MM.1S (cell line): ENCODE measurements at regions not wholly inside any gene's neighbourhood (a gene's known extent, or its start where the extent isn't known, plus 50 kb on each side); places are given as distances from the start of the nearest gene placed in this dataset.

ENCODE experiments used
- DNase-seq: peaks from one replicate; pipeline ENCODE4 v3.0.0-alpha.2; 2015
- H2AFZ ChIP-seq: fragments of 300-600 bp; sonication (generic); 2 replicates; pipeline ENCODE4 v1.6.0; 2016; ENCODE audit warnings: antibody characterized with exemption, low read length
- H3F3A ChIP-seq: fragments of 300-600 bp; sonication (generic); 2 replicates; pipeline ENCODE4 v1.6.1; 2016; ENCODE audit warnings: mild to moderate bottlenecking, antibody characterized with exemption, low read length, moderate library complexity, mixed read lengths; ENCODE audit not compliant: insufficient read depth
- H3K27ac ChIP-seq: fragments of 300-600 bp; sonication (generic); 2 replicates; pipeline ENCODE4 v1.5.1; 2016; ENCODE audit warnings: mild to moderate bottlenecking, low read length
- H3K27me3 ChIP-seq: fragments of 300-600 bp; sonication (generic); replicated peaks from 2 replicates; pipeline ENCODE4 v1.6.0; 2016; ENCODE audit warnings: low read length; ENCODE audit not compliant: insufficient read depth
- H3K36me3 ChIP-seq: fragments of 300-600 bp; sonication (generic); replicated peaks from 2 replicates; pipeline ENCODE4 v1.6.1; 2016; ENCODE audit warnings: mild to moderate bottlenecking, low read length, mixed read lengths; ENCODE audit not compliant: insufficient read depth
- H3K4me1 ChIP-seq: fragments of 300-600 bp; sonication (generic); 2 replicates; pipeline ENCODE4 v1.6.1; 2016; ENCODE audit warnings: low read length, mixed read lengths
- H3K4me2 ChIP-seq: fragments of 300-600 bp; sonication (generic); 2 replicates; pipeline ENCODE4 v1.6.0; 2016; ENCODE audit warnings: low read depth, low read length
- H3K4me3 ChIP-seq: fragments of 300-600 bp; sonication (generic); 2 replicates; pipeline ENCODE4 v1.5.1; 2016; ENCODE audit warnings: low read length, mixed read lengths
- H3K79me2 ChIP-seq: fragments of 300-600 bp; sonication (generic); 2 replicates; pipeline ENCODE4 v1.6.1; 2016; ENCODE audit warnings: mixed run types, low read length, mixed read lengths
- H3K9ac ChIP-seq: fragments of 300-600 bp; sonication (generic); 2 replicates; pipeline ENCODE4 v1.6.1; 2016; ENCODE audit warnings: low read length, mixed read lengths
- H3K9me2 ChIP-seq: fragments of 300-600 bp; sonication (generic); replicated peaks from 2 replicates; pipeline ENCODE4 v1.6.1; 2016; ENCODE audit warnings: mild to moderate bottlenecking, low read length, mixed read lengths; ENCODE audit not compliant: insufficient read depth
- H3K9me3 ChIP-seq: fragments of 300-600 bp; sonication (generic); replicated peaks from 2 replicates; pipeline ENCODE4 v1.6.1; 2016; ENCODE audit warnings: mild to moderate bottlenecking, low read length, mixed read lengths; ENCODE audit not compliant: insufficient read depth
- H4K20me1 ChIP-seq: fragments of 300-600 bp; sonication (generic); 2 replicates; pipeline ENCODE4 v1.6.1; 2016; ENCODE audit warnings: mild to moderate bottlenecking, low read length, moderate library complexity, mixed read lengths; ENCODE audit not compliant: insufficient read depth
- EZH2 ChIP-seq: fragments of 300-600 bp; sonication (generic); optimal IDR thresholded peaks from 2 replicates; pipeline ENCODE3; 2017; ENCODE audit warnings: low read depth, mild to moderate bottlenecking, antibody characterized with exemption, low read length, mixed read lengths
- EZH2phosphoT487 ChIP-seq: fragments of 300-600 bp; sonication (generic); IDR thresholded peaks from 2 replicates; pipeline ENCODE4 v1.6.1; 2018; ENCODE audit warnings: antibody characterized with exemption, low read length
- TF ChIP-seq, protein P1 (sequence below): fragments of 300-600 bp; sonication (generic); IDR thresholded peaks from 2 replicates; pipeline ENCODE4 v1.5.1; 2016; ENCODE audit warnings: antibody characterized with exemption, low read length, mixed read lengths

DNA sequence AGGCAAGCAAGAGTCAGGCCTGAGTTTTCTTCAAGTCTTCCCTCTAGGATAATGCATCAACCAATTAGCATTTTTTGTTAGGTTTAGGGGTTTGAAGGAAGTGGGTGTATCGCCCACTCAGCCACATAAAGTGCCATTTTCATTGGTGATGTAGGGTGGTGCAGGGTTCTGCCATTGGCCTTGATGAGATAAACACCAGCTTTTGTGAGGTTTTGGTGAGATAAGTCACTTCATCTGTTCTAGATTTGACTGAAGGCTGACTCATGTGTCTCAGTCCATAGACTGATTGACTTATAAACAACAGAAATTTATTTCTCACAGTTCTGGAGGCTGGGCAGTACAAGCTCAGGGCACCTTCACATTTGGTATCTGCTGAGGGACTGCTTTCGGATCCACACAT lies 84.5 kb upstream of the C3orf80 start:
- Histone ChIP-seq H3K27me3 (no peaks in the 10 kb centered on the region), H3K9me2 (no peaks in the 10 kb centered on the region), H3K27ac (no peak overlapping the region), H3K4me1 (no peaks in the 10 kb centered on the region), H4K20me1 (no peaks in the 10 kb centered on the region), H3K9me3 (no peaks in the 10 kb centered on the region), H2AFZ (no peak overlapping the region), H3F3A (no peaks in the 10 kb centered on the region), H3K4me2 (no peak overlapping the region), H3K4me3 (no peak overlapping the region), H3K36me3 (no peaks in the 10 kb centered on the region), H3K9ac (no peak overlapping the region), H3K79me2 (no peaks in the 10 kb centered on the region)
- TF ChIP-seq, protein P1, sequence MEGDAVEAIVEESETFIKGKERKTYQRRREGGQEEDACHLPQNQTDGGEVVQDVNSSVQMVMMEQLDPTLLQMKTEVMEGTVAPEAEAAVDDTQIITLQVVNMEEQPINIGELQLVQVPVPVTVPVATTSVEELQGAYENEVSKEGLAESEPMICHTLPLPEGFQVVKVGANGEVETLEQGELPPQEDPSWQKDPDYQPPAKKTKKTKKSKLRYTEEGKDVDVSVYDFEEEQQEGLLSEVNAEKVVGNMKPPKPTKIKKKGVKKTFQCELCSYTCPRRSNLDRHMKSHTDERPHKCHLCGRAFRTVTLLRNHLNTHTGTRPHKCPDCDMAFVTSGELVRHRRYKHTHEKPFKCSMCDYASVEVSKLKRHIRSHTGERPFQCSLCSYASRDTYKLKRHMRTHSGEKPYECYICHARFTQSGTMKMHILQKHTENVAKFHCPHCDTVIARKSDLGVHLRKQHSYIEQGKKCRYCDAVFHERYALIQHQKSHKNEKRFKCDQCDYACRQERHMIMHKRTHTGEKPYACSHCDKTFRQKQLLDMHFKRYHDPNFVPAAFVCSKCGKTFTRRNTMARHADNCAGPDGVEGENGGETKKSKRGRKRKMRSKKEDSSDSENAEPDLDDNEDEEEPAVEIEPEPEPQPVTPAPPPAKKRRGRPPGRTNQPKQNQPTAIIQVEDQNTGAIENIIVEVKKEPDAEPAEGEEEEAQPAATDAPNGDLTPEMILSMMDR = no peak
- no peak for TF ChIP-seq EZH2
- no peak for DNase-seq

DNA sequence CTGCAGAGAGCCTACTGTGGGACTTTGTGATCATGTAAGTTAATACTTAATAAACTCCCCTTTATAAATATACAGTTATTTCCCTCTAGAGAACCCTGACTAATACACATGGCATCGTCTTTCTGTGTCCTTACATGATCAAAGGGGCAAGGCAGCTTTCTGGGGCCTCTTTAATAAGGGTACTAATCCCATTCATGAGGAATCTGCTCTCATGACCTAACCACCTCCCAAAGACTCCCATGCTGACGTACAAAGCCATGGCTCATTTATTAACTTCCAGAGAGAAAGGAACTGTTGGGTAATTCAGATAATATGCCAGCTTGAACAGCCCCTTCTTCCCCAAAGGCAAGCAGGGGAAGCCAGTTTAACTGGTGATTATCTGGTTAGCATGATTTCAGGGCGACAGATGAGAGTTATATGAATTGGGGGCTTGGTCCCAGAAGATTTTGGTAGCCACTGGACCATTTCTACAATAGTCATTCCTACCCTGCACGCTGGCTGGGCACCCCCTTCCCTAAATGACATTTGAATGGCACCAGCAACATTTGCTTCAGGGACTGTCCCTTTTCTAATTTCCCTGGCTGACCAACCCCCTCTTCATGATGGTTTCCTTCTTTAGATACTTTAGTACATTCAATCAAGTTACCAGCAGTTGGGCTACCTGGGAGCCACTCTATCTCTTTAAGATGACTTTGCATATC lies 83.6 kb upstream of the C3orf80 start:
- TF ChIP-seq EZH2 = no peak
- TF ChIP-seq, protein P1 = no peak
- TF ChIP-seq EZH2phosphoT487 = no peak
- Histone ChIP-seq H3K4me3 (no peak overlapping the region), H3F3A (no peaks in the 10 kb centered on the region), H3K27me3 (no peaks in the 10 kb centered on the region), H3K9me3 (no peaks in the 10 kb centered on the region), H3K4me1 (no peaks in the 10 kb centered on the region), H3K9ac (no peak overlapping the region), H3K36me3 (no peaks in the 10 kb centered on the region), H4K20me1 (no peaks in the 10 kb centered on the region), H3K9me2 (no peaks in the 10 kb centered on the region), H3K79me2 (no peaks in the 10 kb centered on the region), H2AFZ (no peak overlapping the region), H3K27ac (no peak overlapping the region), H3K4me2 (no peak overlapping the region)
- DNase-seq = no peak

DNA sequence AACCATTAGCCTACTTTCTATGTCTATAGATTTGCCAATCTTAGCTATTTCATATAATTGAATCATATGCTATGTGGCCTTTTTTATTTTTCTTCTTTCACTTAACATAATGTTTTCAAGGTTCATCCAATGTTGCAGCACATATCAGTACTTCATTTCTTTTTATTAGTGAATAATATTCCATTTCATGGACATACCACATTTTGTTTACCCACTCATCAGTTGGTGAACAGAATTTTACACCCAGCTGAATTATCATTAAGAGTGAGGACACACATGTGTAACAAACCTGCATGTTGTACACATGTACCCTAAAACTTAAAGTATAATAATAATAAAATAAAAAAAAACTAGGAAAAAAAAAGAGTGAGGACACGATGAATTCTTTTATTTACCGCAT lies 81.7 kb upstream of the C3orf80 start:
- no peaks in the 10 kb centered on the region for H3K36me3 ChIP-seq
- H3K4me1 ChIP-seq = no peaks in the 10 kb centered on the region
- DNase-seq = no peak
- no peak overlapping the region for H2AFZ ChIP-seq
- TF ChIP-seq EZH2 (no peak), EZH2phosphoT487 (no peak)
- TF ChIP-seq, protein P1 = no peak
- no peak overlapping the region for H3K4me2 ChIP-seq
- no peaks in the 10 kb centered on the region for H3K9me3 ChIP-seq
- H4K20me1 ChIP-seq = no peaks in the 10 kb centered on the region
- H3K4me3 ChIP-seq = no peak overlapping the region
- no peaks in the 10 kb centered on the region for H3K27me3 ChIP-seq
- H3K27ac ChIP-seq = no peak overlapping the region
- H3K9me2 ChIP-seq = no peaks in the 10 kb centered on the region
- H3K9ac ChIP-seq = no peak overlapping the region
- no peaks in the 10 kb centered on the region for H3F3A ChIP-seq
- no peaks in the 10 kb centered on the region for H3K79me2 ChIP-seq
